NT2/D1 (cell line): ENCODE measurements at regions not wholly inside any gene's neighbourhood (a gene's known extent, or its start where the extent isn't known, plus 50 kb on each side); places are given as distances from the start of the nearest gene placed in this dataset.

Experiments
- SUZ12 ChIP-seq: IDR thresholded peaks from 2 replicates; pipeline ENCODE4 v1.6.1; 2011; ENCODE audit not compliant: insufficient read length, insufficient read depth; ENCODE audit errors: extremely low read depth
- YY1 ChIP-seq: IDR thresholded peaks from 2 replicates; pipeline ENCODE4 v1.6.1; 2011; ENCODE audit not compliant: insufficient read length, insufficient read depth
- ZNF274 ChIP-seq: IDR thresholded peaks from 2 replicates; pipeline ENCODE4 v1.6.1; 2011; ENCODE audit warnings: mild to moderate bottlenecking, low read depth, low read length

- TF ChIP-seq YY1: no peak
- TF ChIP-seq SUZ12: no peak
- TF ChIP-seq ZNF274: no peak
These were observed 139.9 kb upstream of the ZNF438 start for GRCh38 chr10:31171402-31172083.
